ENCODE measurements at regions not wholly inside any gene's neighbourhood (a gene's known extent, or its start where the extent isn't known, plus 50 kb on each side); places are given as distances from the start of the nearest gene placed in this dataset.

- TF ChIP-seq, protein P1, sequence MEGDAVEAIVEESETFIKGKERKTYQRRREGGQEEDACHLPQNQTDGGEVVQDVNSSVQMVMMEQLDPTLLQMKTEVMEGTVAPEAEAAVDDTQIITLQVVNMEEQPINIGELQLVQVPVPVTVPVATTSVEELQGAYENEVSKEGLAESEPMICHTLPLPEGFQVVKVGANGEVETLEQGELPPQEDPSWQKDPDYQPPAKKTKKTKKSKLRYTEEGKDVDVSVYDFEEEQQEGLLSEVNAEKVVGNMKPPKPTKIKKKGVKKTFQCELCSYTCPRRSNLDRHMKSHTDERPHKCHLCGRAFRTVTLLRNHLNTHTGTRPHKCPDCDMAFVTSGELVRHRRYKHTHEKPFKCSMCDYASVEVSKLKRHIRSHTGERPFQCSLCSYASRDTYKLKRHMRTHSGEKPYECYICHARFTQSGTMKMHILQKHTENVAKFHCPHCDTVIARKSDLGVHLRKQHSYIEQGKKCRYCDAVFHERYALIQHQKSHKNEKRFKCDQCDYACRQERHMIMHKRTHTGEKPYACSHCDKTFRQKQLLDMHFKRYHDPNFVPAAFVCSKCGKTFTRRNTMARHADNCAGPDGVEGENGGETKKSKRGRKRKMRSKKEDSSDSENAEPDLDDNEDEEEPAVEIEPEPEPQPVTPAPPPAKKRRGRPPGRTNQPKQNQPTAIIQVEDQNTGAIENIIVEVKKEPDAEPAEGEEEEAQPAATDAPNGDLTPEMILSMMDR (optimal IDR thresholded peaks at IDR 0.05 in 1 of 3, IDR thresholded peaks at IDR 0.05 in 1 of 3, conservative IDR thresholded peaks at IDR 0.05 in 1 of 3; ENCODE audit: extremely low read depth in 1 of 3, insufficient read depth in 2 of 3, low read length in 3 of 3): no peak
- TF ChIP-seq EZH2 (IDR thresholded peaks at IDR 0.05; ENCODE audit: low read length): no peak
Observed at GRCh38 chr2:6443061-6443823, 422.5 kb downstream of the CMPK2 start.
